ENCODE measurements at regions not wholly inside any gene's neighbourhood (a gene's known extent, or its start where the extent isn't known, plus 50 kb on each side); places are given as distances from the start of the nearest gene placed in this dataset.

- no peak for DNase-seq
These were observed 86.7 kb upstream of the SPATA31C2 start for GRCh38 chr9:88224938-88225337.

GRCh38 chr9:88221105-88221504, 82.8 kb upstream of the SPATA31C2 start:
- no peak for DNase-seq

- DNase-seq = no peak
These were observed 82.4 kb upstream of the SPATA31C2 start for GRCh38 chr9:88220652-88221051.

GRCh38 chr9:88219601-88220000, 81.3 kb upstream of the SPATA31C2 start:
- no peak for DNase-seq

GRCh38 chr9:88218726-88219125, 80.5 kb upstream of the SPATA31C2 start:
- DNase-seq = no peak

- DNase-seq = no peak
These were observed 78.1 kb upstream of the SPATA31C2 start for GRCh38 chr9:88216126-88216995.

GRCh38 chr9:88215196-88216125, 77.2 kb upstream of the SPATA31C2 start:
- no peak for DNase-seq

- no peak for DNase-seq
These were observed 64.0 kb upstream of the SPATA31C2 start for GRCh38 chr9:88202321-88202720.

GRCh38 chr9:88198341-88198807, 60.1 kb upstream of the SPATA31C2 start:
- DNase-seq = no peak

- DNase-seq = no peak
These were observed 59.6 kb upstream of the SPATA31C2 start for GRCh38 chr9:88197781-88198340.

GRCh38 chr9:88197016-88197415, 58.7 kb upstream of the SPATA31C2 start:
- DNase-seq = no peak

GRCh38 chr9:88196142-88196790, 58.0 kb upstream of the SPATA31C2 start:
- DNase-seq = no peak

- no peak for DNase-seq
These were observed 55.5 kb upstream of the SPATA31C2 start for GRCh38 chr9:88193766-88194165.

- DNase-seq = no peak
These were observed 53.2 kb upstream of the SPATA31C2 start for GRCh38 chr9:88191456-88191855.

- DNase-seq = no peak
These were observed 51.1 kb upstream of the SPATA31C2 start for GRCh38 chr9:88189371-88189770.
